ENCODE measurements at regions not wholly inside any gene's neighbourhood (a gene's known extent, or its start where the extent isn't known, plus 50 kb on each side); places are given as distances from the start of the nearest gene placed in this dataset.

DNA sequence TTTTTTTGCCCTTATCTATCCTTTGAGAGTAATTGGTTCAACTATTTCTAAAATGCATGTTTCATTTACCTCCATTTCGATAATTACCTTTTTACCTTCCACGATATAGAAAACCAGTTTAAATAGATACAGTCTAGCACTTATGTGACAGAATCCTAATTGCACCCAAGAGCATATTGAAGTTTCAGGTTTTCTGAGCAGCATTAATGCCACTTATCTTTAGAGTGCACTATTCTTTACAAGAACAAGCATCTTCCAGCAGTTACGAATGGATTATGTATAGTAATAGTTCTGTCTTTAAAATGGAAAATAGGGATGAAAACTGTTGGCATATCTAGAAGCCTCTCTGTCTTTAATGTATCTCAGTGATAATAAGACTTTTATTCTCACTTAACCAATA lies 82.2 kb upstream of the ATXN7L3B start:
- Histone ChIP-seq H3K9me3 (ENCODE audit: control insufficient read depth, low read depth, low read length) (no peaks in the 10 kb centered on the region), H3K36me3 (ENCODE audit: control insufficient read depth in 2 of 2, extremely low read depth in 1 of 2, insufficient read depth in 2 of 2, low read length in 2 of 2) (no peaks in the 10 kb centered on the region), H3K4me1 (ENCODE audit: control insufficient read depth, extremely low read depth, insufficient read depth, low read length) (no peaks in the 10 kb centered on the region), H3K27me3 (ENCODE audit: control insufficient read depth, extremely low read depth, insufficient read depth, low read length) (no peaks in the 10 kb centered on the region), H3K79me2 (ENCODE audit: control insufficient read depth, insufficient read depth, low read length) (no peaks in the 10 kb centered on the region), H3K9me1 (ENCODE audit: control insufficient read depth, extremely low read depth, insufficient read depth, low read length) (no peaks in the 10 kb centered on the region), H4K20me1 (ENCODE audit: control insufficient read depth, extremely low read depth, insufficient read depth, low read length) (no peaks in the 10 kb centered on the region), H3K9ac (ENCODE audit: control insufficient read depth, extremely low read depth, insufficient read depth, low read length) (no peak overlapping the region), H3K27ac (ENCODE audit: control insufficient read depth, insufficient read depth, low read length) (no peak overlapping the region), H3K4me2 (ENCODE audit: control insufficient read depth, extremely low read depth, insufficient read depth, low read depth, low read length) (no peak overlapping the region), H3K4me3 (ENCODE audit: control insufficient read depth in 2 of 3, extremely low read depth in 1 of 3, insufficient read depth in 2 of 3, low read depth in 1 of 3, low read length in 3 of 3) (no peak overlapping the region), H2AFZ (ENCODE audit: control insufficient read depth, low read length) (no peak overlapping the region)
- TF ChIP-seq, protein P1, sequence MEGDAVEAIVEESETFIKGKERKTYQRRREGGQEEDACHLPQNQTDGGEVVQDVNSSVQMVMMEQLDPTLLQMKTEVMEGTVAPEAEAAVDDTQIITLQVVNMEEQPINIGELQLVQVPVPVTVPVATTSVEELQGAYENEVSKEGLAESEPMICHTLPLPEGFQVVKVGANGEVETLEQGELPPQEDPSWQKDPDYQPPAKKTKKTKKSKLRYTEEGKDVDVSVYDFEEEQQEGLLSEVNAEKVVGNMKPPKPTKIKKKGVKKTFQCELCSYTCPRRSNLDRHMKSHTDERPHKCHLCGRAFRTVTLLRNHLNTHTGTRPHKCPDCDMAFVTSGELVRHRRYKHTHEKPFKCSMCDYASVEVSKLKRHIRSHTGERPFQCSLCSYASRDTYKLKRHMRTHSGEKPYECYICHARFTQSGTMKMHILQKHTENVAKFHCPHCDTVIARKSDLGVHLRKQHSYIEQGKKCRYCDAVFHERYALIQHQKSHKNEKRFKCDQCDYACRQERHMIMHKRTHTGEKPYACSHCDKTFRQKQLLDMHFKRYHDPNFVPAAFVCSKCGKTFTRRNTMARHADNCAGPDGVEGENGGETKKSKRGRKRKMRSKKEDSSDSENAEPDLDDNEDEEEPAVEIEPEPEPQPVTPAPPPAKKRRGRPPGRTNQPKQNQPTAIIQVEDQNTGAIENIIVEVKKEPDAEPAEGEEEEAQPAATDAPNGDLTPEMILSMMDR (optimal IDR thresholded peaks at IDR 0.05 in 1 of 3, IDR thresholded peaks at IDR 0.05 in 1 of 3, conservative IDR thresholded peaks at IDR 0.05 in 1 of 3; ENCODE audit: extremely low read depth in 1 of 3, insufficient read depth in 2 of 3, low read length in 3 of 3): no peak
- no peak for TF ChIP-seq EZH2 (IDR thresholded peaks at IDR 0.05; ENCODE audit: low read length)
- no peak for FAIRE-seq
- no peak for DNase-seq (ENCODE audit: low read depth, low spot score)
- dilution Hi-C loops (cut with MboI; ENCODE audit: extremely low pct_ligation_motif_present, low sequenced_read_pairs): no loop called here

DNA sequence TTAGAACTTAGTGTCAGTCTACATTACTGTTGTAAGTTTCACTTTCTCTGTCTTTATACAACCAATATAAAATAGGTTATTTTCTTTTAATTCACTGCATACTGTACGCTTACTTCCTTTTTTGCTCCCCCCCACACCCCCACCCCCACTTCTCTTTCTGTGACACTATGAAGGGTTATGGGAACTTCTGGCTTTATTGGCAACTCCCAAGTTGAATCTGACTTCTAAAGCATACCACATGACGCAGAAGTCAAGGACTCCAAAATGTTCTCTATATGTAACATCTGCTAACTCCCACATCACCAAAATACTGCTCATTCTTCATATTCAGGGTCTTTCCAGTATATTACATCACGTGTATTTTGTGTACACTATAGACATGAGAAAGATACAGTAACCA lies 81.2 kb upstream of the ATXN7L3B start:
- no peaks in the 10 kb centered on the region for H3K9me3 ChIP-seq (ENCODE audit: control insufficient read depth, low read depth, low read length)
- dilution Hi-C loops (cut with MboI; ENCODE audit: extremely low pct_ligation_motif_present, low sequenced_read_pairs): no loop called here
- no peaks in the 10 kb centered on the region for H3K27me3 ChIP-seq (ENCODE audit: control insufficient read depth, extremely low read depth, insufficient read depth, low read length)
- H3K9me1 ChIP-seq (ENCODE audit: control insufficient read depth, extremely low read depth, insufficient read depth, low read length): no peaks in the 10 kb centered on the region
- H3K9ac ChIP-seq (ENCODE audit: control insufficient read depth, extremely low read depth, insufficient read depth, low read length): no peak overlapping the region
- no peak overlapping the region for H2AFZ ChIP-seq (ENCODE audit: control insufficient read depth, low read length)
- H4K20me1 ChIP-seq (ENCODE audit: control insufficient read depth, extremely low read depth, insufficient read depth, low read length): no peaks in the 10 kb centered on the region
- H3K4me2 ChIP-seq (ENCODE audit: control insufficient read depth, extremely low read depth, insufficient read depth, low read depth, low read length): no peak overlapping the region
- no peak for DNase-seq (ENCODE audit: low read depth, low spot score)
- no peak overlapping the region for H3K4me3 ChIP-seq (ENCODE audit: control insufficient read depth in 2 of 3, extremely low read depth in 1 of 3, insufficient read depth in 2 of 3, low read depth in 1 of 3, low read length in 3 of 3)
- H3K79me2 ChIP-seq (ENCODE audit: control insufficient read depth, insufficient read depth, low read length): no peaks in the 10 kb centered on the region
- H3K36me3 ChIP-seq (ENCODE audit: control insufficient read depth in 2 of 2, extremely low read depth in 1 of 2, insufficient read depth in 2 of 2, low read length in 2 of 2): no peaks in the 10 kb centered on the region
- no peak for FAIRE-seq
- TF ChIP-seq EZH2 (IDR thresholded peaks at IDR 0.05; ENCODE audit: low read length): no peak
- TF ChIP-seq, protein P1 (optimal IDR thresholded peaks at IDR 0.05 in 1 of 3, IDR thresholded peaks at IDR 0.05 in 1 of 3, conservative IDR thresholded peaks at IDR 0.05 in 1 of 3; ENCODE audit: extremely low read depth in 1 of 3, insufficient read depth in 2 of 3, low read length in 3 of 3): no peak
- no peak overlapping the region for H3K27ac ChIP-seq (ENCODE audit: control insufficient read depth, insufficient read depth, low read length)
- no peaks in the 10 kb centered on the region for H3K4me1 ChIP-seq (ENCODE audit: control insufficient read depth, extremely low read depth, insufficient read depth, low read length)

Data from keratinocyte (primary cell).